Activated CD4-positive, alpha-beta T cell treated with anti-CD3 and anti-CD28 coated beads, Interleukin-2, amount 10 ng/mL, durations not matched to agents 7 days and 5 days (primary cell): ENCODE measurements at regions not wholly inside any gene's neighbourhood (a gene's known extent, or its start where the extent isn't known, plus 50 kb on each side); places are given as distances from the start of the nearest gene placed in this dataset.

Experiments used
- CTCF ChIA-PET: fragments of 350-600 bp; sonication (Branson Sonifier 250); formaldehyde crosslinking; loops from one replicate; lab custom pipeline; 2021; ENCODE audit warnings: antibody characterized with exemption; lab: Charles Lee
- POLR2A ChIA-PET: fragments of 350-600 bp; sonication (Branson Sonifier 250); formaldehyde crosslinking; loops from one replicate; lab custom pipeline; 2021; ENCODE audit warnings: antibody characterized with exemption; lab: Charles Lee
- DNase-seq: peaks from one replicate; pipeline ENCODE4 v3.0.0-alpha.2; 2020
- H3K27ac Mint-ChIP-seq: one replicate; pipeline ENCODE4 v1.8.0; 2021; ENCODE audit warnings: mild to moderate bottlenecking, moderate library complexity, mixed read lengths
- H3K27me3 Mint-ChIP-seq: one replicate; pipeline ENCODE4 v1.8.0; 2021; ENCODE audit warnings: mixed read lengths
- H3K36me3 Mint-ChIP-seq: one replicate; pipeline ENCODE4 v1.8.0; 2021; ENCODE audit warnings: low read depth, mixed read lengths
- H3K4me1 Mint-ChIP-seq: one replicate; pipeline ENCODE4 v1.8.0; 2021; ENCODE audit warnings: mixed read lengths
- H3K4me3 Mint-ChIP-seq: one replicate; pipeline ENCODE4 v1.8.0; 2021; ENCODE audit warnings: mild to moderate bottlenecking, moderate library complexity, mixed read lengths
- H3K9me3 Mint-ChIP-seq: one replicate; pipeline ENCODE4 v1.8.0; 2021; ENCODE audit warnings: mixed read lengths

DNA sequence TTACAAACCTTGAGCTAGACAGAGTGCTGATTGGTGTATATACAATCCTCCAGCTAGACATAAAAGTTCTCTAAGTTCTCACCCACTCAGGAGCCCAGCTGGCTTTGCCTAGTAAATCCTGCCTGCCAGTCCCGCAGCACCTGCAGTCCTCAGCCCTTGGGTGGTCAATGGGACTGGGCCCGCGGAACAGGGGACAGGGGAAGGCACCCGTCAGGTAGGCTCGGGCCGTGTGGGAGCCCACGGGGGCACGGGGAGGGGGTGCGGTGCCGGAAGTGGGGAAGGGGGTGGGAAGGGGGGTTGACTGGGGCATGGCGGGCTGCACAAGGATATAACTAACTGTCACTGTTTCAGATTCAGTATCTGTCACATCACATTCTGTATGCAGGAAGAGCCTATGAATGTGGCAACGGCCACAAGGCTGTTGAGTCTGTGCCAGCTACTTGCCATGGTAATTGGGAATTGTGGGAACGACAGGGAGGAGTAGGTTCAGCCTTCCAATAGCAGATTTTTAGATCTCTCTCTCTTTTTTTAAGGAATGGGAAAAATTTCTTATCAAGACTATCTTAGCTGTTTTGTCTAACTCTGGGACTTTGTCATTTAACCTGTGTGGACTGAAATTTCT, 205.1 kb upstream of the PLPP4 start:
- no peak for DNase-seq
- H3K27me3 Mint-ChIP-seq: no peaks in the 10 kb centered on the region
- no peak overlapping the region for H3K27ac Mint-ChIP-seq
- no peak overlapping the region for H3K4me3 Mint-ChIP-seq
- no peaks in the 10 kb centered on the region for H3K9me3 Mint-ChIP-seq
- POLR2A ChIA-PET: no interaction called here
- CTCF ChIA-PET: no interaction called here
- no peaks in the 10 kb centered on the region for H3K36me3 Mint-ChIP-seq
- no peaks in the 10 kb centered on the region for H3K4me1 Mint-ChIP-seq

DNA sequence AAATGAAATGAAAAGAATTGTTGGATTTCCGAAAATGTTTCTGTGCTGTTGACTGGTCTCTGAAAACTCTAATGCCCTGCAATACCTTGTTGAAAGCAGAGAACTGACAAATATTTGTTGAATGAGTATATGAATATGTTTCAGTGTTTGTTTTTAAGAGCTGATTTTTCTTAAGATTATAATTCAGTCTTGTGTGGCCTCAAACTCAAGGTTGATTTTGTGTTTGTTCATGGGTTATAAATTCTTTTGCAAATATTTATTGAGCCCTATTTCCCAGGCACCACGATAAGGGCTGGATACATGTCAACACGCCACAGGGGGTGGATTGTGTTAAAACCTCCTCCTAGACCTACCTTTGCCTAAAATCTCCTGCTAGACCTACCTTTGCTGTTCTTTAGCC, 203.9 kb upstream of the PLPP4 start:
- H3K4me1 Mint-ChIP-seq: no peaks in the 10 kb centered on the region
- no peak overlapping the region for H3K4me3 Mint-ChIP-seq
- no peaks in the 10 kb centered on the region for H3K36me3 Mint-ChIP-seq
- no peak for DNase-seq
- no peaks in the 10 kb centered on the region for H3K27me3 Mint-ChIP-seq
- H3K9me3 Mint-ChIP-seq: no peaks in the 10 kb centered on the region
- ChIA-PET POLR2A (no interaction called here), CTCF (no interaction called here)
- H3K27ac Mint-ChIP-seq: no peak overlapping the region

DNA sequence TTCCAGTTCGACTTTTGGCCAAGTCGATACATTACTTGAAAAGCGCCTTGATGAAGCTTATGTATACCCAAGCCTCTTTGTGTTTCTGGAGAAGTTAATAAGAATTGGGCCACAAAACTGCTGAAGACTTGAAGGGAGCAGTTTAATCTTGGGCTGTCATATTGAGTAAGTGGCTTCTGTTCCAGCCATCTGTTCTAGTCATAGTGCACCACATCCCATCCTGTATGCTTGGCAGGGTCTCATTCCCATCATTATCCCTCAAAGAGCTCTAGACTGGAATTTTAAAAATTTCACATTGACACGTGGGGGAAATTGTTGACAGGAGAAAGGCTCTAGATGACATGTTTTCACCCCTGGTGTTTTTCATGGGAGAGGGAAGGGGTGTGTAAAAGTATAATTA, 196.6 kb upstream of the PLPP4 start:
- no peak overlapping the region for H3K4me3 Mint-ChIP-seq
- POLR2A ChIA-PET: no interaction called here

DNA sequence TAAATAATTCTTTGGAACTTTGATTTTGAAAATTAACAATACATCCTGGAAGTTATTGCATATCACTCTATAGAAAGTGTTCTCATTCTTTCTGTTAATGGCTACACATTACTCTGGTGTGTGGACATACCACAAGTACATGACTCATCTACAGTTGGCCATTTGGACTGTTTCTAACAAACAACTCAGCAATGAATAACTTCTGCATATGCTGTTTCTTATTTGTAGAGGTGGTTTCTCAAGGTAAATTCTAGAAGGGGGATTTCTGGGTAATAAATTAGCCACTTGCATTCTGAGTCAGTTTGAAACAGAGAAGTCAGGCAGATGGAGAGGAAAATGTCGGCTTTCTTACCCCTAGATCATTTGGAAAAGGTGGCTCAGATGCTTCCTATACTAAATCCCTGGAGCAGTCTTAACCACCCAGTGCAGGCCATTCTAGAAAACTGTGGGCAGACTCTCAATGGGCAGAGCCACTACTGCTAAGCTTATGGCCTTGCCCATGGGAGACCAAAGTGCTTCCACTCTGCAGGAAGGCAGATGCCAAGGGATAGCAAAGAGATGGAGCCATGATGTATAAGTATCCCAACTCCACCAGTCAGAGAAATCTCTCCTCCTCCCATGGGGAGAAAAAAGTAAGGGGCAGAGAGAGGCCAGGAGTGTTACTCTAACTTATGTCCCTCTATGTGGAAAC, 194.0 kb upstream of the PLPP4 start:
- peaks cover 9% of the 10 kb centered on the region for H3K27me3 Mint-ChIP-seq
- H3K27ac Mint-ChIP-seq: no peak overlapping the region
- no peaks in the 10 kb centered on the region for H3K4me1 Mint-ChIP-seq
- no peaks in the 10 kb centered on the region for H3K9me3 Mint-ChIP-seq
- no peak overlapping the region for H3K4me3 Mint-ChIP-seq
- ChIA-PET CTCF (no interaction called here), POLR2A (no interaction called here)
- H3K36me3 Mint-ChIP-seq: no peaks in the 10 kb centered on the region
- DNase-seq: no peak

More for the DNA sequence above, 196.6 kb upstream of the PLPP4 start:
- no peaks in the 10 kb centered on the region for H3K36me3 Mint-ChIP-seq
- peaks cover 9% of the 10 kb centered on the region for H3K27me3 Mint-ChIP-seq
- CTCF ChIA-PET: no interaction called here
- H3K4me1 Mint-ChIP-seq: no peaks in the 10 kb centered on the region
- H3K27ac Mint-ChIP-seq: no peak overlapping the region
- no peaks in the 10 kb centered on the region for H3K9me3 Mint-ChIP-seq
- DNase-seq: no peak

DNA sequence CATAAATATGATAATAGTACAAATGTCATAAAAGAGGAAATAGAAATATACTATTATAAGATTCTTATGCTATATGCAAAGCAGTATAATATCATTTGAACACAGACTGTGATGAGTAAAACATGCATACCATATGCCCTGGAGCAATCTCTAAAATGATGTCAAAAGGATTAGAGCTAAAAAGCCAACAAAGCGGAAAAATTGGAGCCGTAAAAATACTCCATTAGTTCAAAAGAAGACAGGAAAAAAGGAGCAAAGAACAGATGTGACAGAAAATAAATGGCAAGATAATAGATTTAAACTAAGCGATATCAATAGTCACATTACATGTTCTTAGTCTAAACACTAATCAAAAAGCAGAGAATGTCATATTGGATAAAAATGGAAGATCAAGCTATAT, 191.0 kb upstream of the PLPP4 start:
- no peak for DNase-seq
- ChIA-PET CTCF (interaction anchor here (0.6 kb wide), 1 partner anchor 28 kb away, joined by 3 read pairs; no protein-coding TSS in a partner anchor), POLR2A (no interaction called here)
- no peaks in the 10 kb centered on the region for H3K4me1 Mint-ChIP-seq
- H3K27ac Mint-ChIP-seq: no peak overlapping the region
- H3K9me3 Mint-ChIP-seq: no peaks in the 10 kb centered on the region
- no peaks in the 10 kb centered on the region for H3K36me3 Mint-ChIP-seq
- peaks cover 9% of the 10 kb centered on the region for H3K27me3 Mint-ChIP-seq
- H3K4me3 Mint-ChIP-seq: no peak overlapping the region

DNA sequence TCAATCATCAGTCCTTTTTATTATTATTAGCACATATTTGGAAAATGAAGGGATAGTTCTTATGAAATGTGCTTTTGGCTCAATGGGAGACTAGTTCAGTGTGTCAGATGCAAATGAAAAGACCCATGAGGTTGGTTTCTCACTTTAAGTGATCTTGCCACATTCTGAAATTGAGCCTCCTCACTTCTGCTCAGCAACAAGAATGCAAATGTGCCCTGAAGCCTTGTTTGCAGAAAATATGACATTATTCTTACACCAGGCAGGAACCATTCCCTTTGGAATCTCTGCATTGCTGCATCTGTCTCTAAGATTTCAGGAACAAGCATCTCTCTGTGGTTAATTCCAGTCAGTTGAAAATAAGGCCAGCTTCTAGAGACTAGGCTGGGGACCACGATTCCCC, 186.1 kb upstream of the PLPP4 start:
- Mint-ChIP-seq H3K4me1 (no peaks in the 10 kb centered on the region), H3K9me3 (no peaks in the 10 kb centered on the region), H3K4me3 (no peak overlapping the region), H3K27me3 (no peaks in the 10 kb centered on the region), H3K27ac (no peak overlapping the region), H3K36me3 (no peaks in the 10 kb centered on the region)
- no peak for DNase-seq
- ChIA-PET CTCF (no interaction called here), POLR2A (no interaction called here)

DNA sequence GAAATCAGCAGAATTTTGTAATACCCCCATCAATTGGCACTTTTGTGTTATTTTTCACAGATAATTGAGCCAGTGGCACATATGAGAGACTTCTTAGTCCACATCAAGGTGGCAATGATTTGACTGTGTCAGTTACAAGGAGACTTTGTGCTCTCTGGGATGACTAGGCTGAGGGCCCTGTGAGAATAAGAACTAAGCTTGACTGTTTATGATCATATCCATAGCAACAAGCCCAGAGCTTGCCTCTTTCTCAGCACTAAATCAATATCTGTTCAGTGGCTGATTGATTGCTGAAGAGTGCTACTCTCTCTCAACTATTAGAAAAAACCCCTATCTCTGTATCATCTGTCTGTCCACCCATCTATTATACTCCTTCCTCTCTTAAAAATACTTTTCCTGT, 185.3 kb upstream of the PLPP4 start:
- no peaks in the 10 kb centered on the region for H3K4me1 Mint-ChIP-seq
- H3K9me3 Mint-ChIP-seq: no peaks in the 10 kb centered on the region
- POLR2A ChIA-PET: no interaction called here
- no peaks in the 10 kb centered on the region for H3K27me3 Mint-ChIP-seq
- no peak for DNase-seq
- CTCF ChIA-PET: no interaction called here
- H3K27ac Mint-ChIP-seq: no peak overlapping the region
- no peak overlapping the region for H3K4me3 Mint-ChIP-seq
- H3K36me3 Mint-ChIP-seq: no peaks in the 10 kb centered on the region

DNA sequence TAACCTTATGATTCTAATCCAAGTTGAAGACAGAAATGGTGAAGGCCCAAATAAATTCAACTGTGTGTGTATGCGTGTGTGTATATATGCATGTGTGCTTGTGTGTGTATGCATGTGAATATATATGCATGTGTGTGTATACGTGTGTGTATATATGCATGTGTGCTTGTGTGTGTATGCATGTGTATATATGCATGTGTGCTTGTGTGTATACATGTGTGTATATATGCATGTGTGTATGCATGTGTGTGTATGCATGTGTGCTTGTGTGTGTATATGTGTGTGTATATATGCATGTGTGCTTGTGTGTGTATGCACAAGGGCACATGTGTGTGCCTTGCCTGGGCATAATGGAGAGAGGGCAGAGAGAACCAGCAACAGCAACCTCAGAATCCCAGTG, 184.7 kb upstream of the PLPP4 start:
- POLR2A ChIA-PET: no interaction called here
- CTCF ChIA-PET: no interaction called here
- H3K4me1 Mint-ChIP-seq: no peaks in the 10 kb centered on the region
- H3K27ac Mint-ChIP-seq: no peak overlapping the region
- H3K9me3 Mint-ChIP-seq: no peaks in the 10 kb centered on the region
- H3K36me3 Mint-ChIP-seq: no peaks in the 10 kb centered on the region
- no peak overlapping the region for H3K4me3 Mint-ChIP-seq
- DNase-seq: no peak
- no peaks in the 10 kb centered on the region for H3K27me3 Mint-ChIP-seq

DNA sequence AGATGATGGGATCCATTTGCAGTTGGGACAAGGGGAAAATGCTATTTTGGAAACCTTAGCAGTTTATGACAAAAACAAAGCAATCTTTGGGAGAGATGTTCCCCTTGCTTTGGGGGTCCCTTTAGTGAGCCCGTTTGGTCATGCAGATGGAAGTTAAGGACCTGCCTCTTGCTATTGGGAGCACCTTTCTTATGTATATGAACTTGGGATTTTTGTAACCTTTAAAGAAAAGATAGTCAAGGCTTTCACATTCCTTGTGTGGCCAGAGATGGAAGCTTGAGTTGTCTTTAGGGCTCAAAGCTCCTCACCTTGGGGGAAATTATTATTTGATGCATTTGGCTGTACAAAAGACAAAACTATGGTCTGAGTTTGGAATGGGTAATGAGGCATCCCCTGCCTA, 179.0 kb upstream of the PLPP4 start:
- Mint-ChIP-seq H3K27me3 (no peaks in the 10 kb centered on the region), H3K36me3 (no peaks in the 10 kb centered on the region), H3K9me3 (no peaks in the 10 kb centered on the region), H3K4me1 (no peaks in the 10 kb centered on the region), H3K4me3 (no peak overlapping the region), H3K27ac (no peak overlapping the region)
- ChIA-PET POLR2A (no interaction called here), CTCF (no interaction called here)
- DNase-seq: no peak

DNA sequence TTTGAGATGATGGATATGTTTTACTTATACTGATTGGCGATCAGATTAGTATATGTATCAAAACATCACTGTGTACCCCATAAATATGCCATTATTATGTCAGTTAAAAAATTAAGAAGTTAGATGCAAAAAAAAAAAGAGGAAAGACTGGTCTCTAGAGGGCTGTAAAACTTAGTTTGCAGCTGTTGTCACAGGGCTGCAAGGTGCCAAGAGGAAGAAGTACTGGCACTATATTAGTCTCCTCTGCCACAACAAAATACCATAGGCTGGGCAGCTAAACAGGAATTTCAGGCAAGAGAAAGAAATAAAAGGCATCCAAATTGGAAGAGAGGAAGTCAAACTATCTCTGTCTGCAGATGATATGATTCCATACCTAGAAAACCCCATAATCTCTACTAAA, 177.8 kb upstream of the PLPP4 start:
- DNase-seq: no peak
- no peak overlapping the region for H3K4me3 Mint-ChIP-seq
- H3K27ac Mint-ChIP-seq: no peak overlapping the region
- H3K9me3 Mint-ChIP-seq: no peaks in the 10 kb centered on the region
- H3K4me1 Mint-ChIP-seq: no peaks in the 10 kb centered on the region
- no peaks in the 10 kb centered on the region for H3K27me3 Mint-ChIP-seq
- no peaks in the 10 kb centered on the region for H3K36me3 Mint-ChIP-seq
- ChIA-PET POLR2A (no interaction called here), CTCF (no interaction called here)

DNA sequence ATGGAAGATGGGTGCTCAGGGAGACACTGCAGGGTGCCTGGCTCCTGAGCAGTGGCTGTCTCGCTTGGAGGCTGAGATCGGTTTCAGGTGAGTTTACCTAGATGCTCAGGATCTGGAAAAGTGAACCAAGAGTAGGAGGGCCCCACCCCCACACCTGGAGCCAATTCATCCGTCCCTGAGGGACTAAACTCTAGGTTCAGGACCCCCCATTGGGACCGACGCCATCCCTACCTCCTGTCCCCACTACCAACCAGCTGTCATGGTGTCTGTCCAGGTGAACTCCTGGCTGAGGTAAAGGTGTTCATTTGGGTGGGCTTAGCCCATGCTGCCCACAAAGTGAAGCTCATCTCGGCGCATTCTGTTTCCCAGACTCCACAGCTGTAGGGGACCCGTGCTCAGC, 174.6 kb upstream of the PLPP4 start:
- no peak for DNase-seq
- ChIA-PET CTCF (interaction anchor here (1.3 kb wide), 1 partner anchor 13 kb away, joined by 4 read pairs; no protein-coding TSS in a partner anchor), POLR2A (no interaction called here)
- no peaks in the 10 kb centered on the region for H3K36me3 Mint-ChIP-seq
- H3K9me3 Mint-ChIP-seq: no peaks in the 10 kb centered on the region
- H3K4me1 Mint-ChIP-seq: no peaks in the 10 kb centered on the region
- no peak overlapping the region for H3K27ac Mint-ChIP-seq
- H3K27me3 Mint-ChIP-seq: no peaks in the 10 kb centered on the region
- no peak overlapping the region for H3K4me3 Mint-ChIP-seq

DNA sequence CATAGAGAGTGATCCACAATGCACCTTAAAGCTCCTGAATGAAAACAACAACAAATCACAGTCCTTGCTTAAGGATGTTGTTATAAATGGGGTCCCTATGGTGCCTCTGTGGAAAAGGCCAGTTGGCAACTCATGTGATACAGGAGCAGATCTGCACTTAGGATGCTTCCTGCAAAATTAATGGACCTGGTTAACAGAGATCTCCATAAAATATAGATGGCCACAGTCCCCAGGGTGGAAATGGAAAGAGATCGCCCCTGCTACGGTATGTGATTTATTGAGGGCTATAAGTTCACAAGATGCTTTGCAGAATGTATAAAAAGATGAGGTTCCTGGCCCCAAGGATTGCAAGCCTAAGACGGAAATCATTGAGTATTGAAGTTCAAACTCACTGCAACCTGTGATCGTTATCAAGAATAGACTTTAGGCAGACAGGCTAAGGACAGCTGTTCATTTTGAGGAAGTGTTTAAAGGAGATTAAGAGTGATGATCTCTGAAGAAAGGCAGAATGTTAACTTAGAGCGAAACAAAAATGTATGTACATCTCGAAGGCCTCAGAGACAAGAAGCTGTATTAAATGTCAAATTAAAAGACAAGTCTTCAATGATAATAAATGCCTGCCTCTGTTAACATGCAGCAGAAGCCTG, 174.1 kb upstream of the PLPP4 start:
- POLR2A ChIA-PET: no interaction called here
- H3K27ac Mint-ChIP-seq: no peak overlapping the region

DNA sequence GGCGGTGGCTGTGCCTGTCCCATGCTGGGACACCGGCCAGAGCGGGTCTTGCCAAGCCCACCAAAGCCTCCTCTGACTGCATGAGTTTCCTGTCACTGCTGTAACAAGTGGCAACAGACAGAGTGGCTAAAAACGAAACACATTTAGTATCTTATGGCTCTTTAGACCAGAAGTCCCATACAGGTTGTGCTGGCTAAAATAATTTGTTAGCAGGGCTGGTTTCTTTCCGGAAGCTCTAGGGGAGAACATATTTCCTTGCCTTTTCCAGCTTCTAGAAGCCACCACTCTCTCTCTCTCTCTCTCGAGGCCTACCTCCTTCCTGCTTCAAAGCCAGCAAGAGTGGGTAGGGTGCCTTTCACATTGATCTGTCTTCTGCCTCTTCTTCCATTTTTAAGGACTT, 171.6 kb upstream of the PLPP4 start:
- Mint-ChIP-seq H3K27ac (no peak overlapping the region), H3K4me3 (no peak overlapping the region), H3K9me3 (no peaks in the 10 kb centered on the region), H3K27me3 (no peaks in the 10 kb centered on the region), H3K4me1 (no peaks in the 10 kb centered on the region), H3K36me3 (no peaks in the 10 kb centered on the region)
- ChIA-PET POLR2A (no interaction called here), CTCF (no interaction called here)
- DNase-seq: no peak

More for the DNA sequence above, 174.1 kb upstream of the PLPP4 start:
- H3K4me3 Mint-ChIP-seq: no peak overlapping the region
- no peaks in the 10 kb centered on the region for H3K36me3 Mint-ChIP-seq
- no peak for DNase-seq
- no peaks in the 10 kb centered on the region for H3K27me3 Mint-ChIP-seq
- no peaks in the 10 kb centered on the region for H3K9me3 Mint-ChIP-seq
- CTCF ChIA-PET: interaction anchor here (1.3 kb wide), 1 partner anchor 12 kb away, joined by 4 read pairs; no protein-coding TSS in a partner anchor
- no peaks in the 10 kb centered on the region for H3K4me1 Mint-ChIP-seq
